Esophagus muscularis mucosa (tissue), 4 donors: ENCODE measurements at regions not wholly inside any gene's neighbourhood (a gene's known extent, or its start where the extent isn't known, plus 50 kb on each side); places are given as distances from the start of the nearest gene placed in this dataset.

Experiments
- DNase-seq: peaks from one replicate; pipeline ENCODE4 v3.0.0-alpha.2; 2017; ENCODE audit errors: extremely low spot score
- H3K27ac ChIP-seq, 4 donors: fragments of 200-600 bp; sonication (generic); replicated peaks in 1 of 4; 1 replicate in 3 of 4; 2 replicates in 1 of 4; pipeline ENCODE4 v1.5.1; 2016 to 2019; ENCODE audit warnings: mild to moderate bottlenecking in 1 of 4
- H3K27me3 ChIP-seq, 4 donors: fragments of 200-600 bp; sonication (generic); one replicate each; pipeline versions ENCODE4 v1.5.1 to v1.6.0; 2016 to 2019
- H3K36me3 ChIP-seq, 4 donors: fragments of 200-600 bp; sonication (generic); one replicate each; pipeline ENCODE4 v1.5.1; 2016 to 2019
- H3K4me1 ChIP-seq, 4 donors: fragments of 200-600 bp; sonication (generic); one replicate each; pipeline ENCODE4 v1.5.1; 2016 to 2019
- H3K4me3 ChIP-seq, 4 donors: fragments of 200-600 bp; sonication (generic); 1 replicate in 2 of 4; 2 replicates in 2 of 4; pipeline ENCODE4 v1.5.1; 2016 to 2019; ENCODE audit warnings: mild to moderate bottlenecking in 4 of 4, moderate library complexity in 1 of 4
- H3K9me3 ChIP-seq, 4 donors: fragments of 200-600 bp; sonication (generic); 1 replicate in 3 of 4; 2 replicates in 1 of 4; pipeline ENCODE4 v1.5.1; 2016 to 2019
- CTCF ChIP-seq, 3 experiments: fragments of 200-600 bp in 2 of 3; fragments of 450-650 bp in 1 of 3; sonication (generic) in 2 of 3; IDR thresholded peaks; one replicate each; pipeline ENCODE4 v1.5.1; 2017 to 2019; ENCODE audit warnings: antibody characterized with exemption in 3 of 3, mild to moderate bottlenecking in 2 of 3, moderate library complexity in 1 of 3
- EP300 ChIP-seq: sonication (generic); formaldehyde crosslinking; IDR thresholded peaks from one replicate; pipeline ENCODE4 v1.6.1; 2017; ENCODE audit warnings: antibody characterized with exemption
- POLR2A ChIP-seq: fragments of 450-650 bp; IDR thresholded peaks from one replicate; pipeline ENCODE4 v1.6.1; 2017; ENCODE audit warnings: antibody characterized with exemption, moderate library complexity, mild to moderate bottlenecking, low read depth
- POLR2AphosphoS5 ChIP-seq, 2 donors: sonication (generic); formaldehyde crosslinking; IDR thresholded peaks; one replicate each; pipeline ENCODE4 v1.6.1; 2017; ENCODE audit warnings: antibody characterized with exemption in 2 of 2
- WGBS: methylation state at CpG from one replicate; pipeline ENCODE4 v1.1.5; 2018; 5-methylcytosine and 5-hydroxymethylcytosine counted together
- intact Hi-C: fragments of 100-400 bp; cut with DNase I; formaldehyde crosslinking; loops from one replicate; pipeline ENCODE4 v1.15.1; 2023

GRCh38 chr9:89880721-89881120 is 275.9 kb downstream of the GADD45G start:
- Histone ChIP-seq H3K36me3 (no peaks in the 10 kb centered on the region), H3K4me1 (peaks cover 31 to 48% (median 39%) of the 10 kb centered on the region in 4 donors), H3K27ac (no peak overlapping the region), H3K4me3 (no peak overlapping the region), H3K9me3 (no peaks in the 10 kb centered on the region), H3K27me3 (no peaks in the 10 kb centered on the region)
- intact Hi-C loops: loop anchor here (10.0 kb wide), 2 partner anchors 224 to 276 kb away; partner anchors contain the start of gene GADD45G
- TF ChIP-seq EP300 (no peak), POLR2AphosphoS5 (IDR thresholded peaks at IDR 0.05) (no peak), CTCF (IDR thresholded peaks at IDR 0.05) (no peak), POLR2A (no peak)
- no peak for DNase-seq
- 74% methylated on average over 5 of the region's 5 CpGs for WGBS

GRCh38 chr9:89881431-89881830 is 276.6 kb downstream of the GADD45G start:
- Histone ChIP-seq H3K9me3 (no peaks in the 10 kb centered on the region), H3K36me3 (no peaks in the 10 kb centered on the region), H3K4me1 (peaks cover 37 to 51% (median 43%) of the 10 kb centered on the region in 4 donors), H3K27ac (no peak overlapping the region), H3K4me3 (no peak overlapping the region), H3K27me3 (no peaks in the 10 kb centered on the region)
- WGBS: 94% methylated on average over 1 of the region's 1 CpG
- intact Hi-C loops: loop anchor here (10.0 kb wide), 2 partner anchors 223 to 277 kb away; partner anchors contain the start of gene GADD45G
- no peak for TF ChIP-seq POLR2AphosphoS5 (IDR thresholded peaks at IDR 0.05)
- TF ChIP-seq EP300: no peak
- TF ChIP-seq CTCF (IDR thresholded peaks at IDR 0.05): no peak
- no peak for TF ChIP-seq POLR2A
- DNase-seq: peak; percentile 50

GRCh38 chr9:89882930-89883361 is 278.1 kb downstream of the GADD45G start:
- H3K27ac ChIP-seq: no peak overlapping the region
- H3K27me3 ChIP-seq: no peaks in the 10 kb centered on the region
- TF ChIP-seq CTCF (IDR thresholded peaks at IDR 0.05) (no peak), POLR2A (no peak), POLR2AphosphoS5 (IDR thresholded peaks at IDR 0.05) (no peak), EP300 (no peak)
- 90% methylated on average over 7 of the region's 7 CpGs for WGBS
- intact Hi-C loops: loop anchor here (10.0 kb wide), 2 partner anchors 222 to 278 kb away; partner anchors contain the start of gene GADD45G
- H3K9me3 ChIP-seq: no peaks in the 10 kb centered on the region
- H3K4me3 ChIP-seq: no peak overlapping the region
- peak; percentile 74 for DNase-seq
- peaks cover 37 to 53% (median 42%) of the 10 kb centered on the region in 4 donors for H3K4me1 ChIP-seq
- no peaks in the 10 kb centered on the region for H3K36me3 ChIP-seq

GRCh38 chr9:89883401-89884341 is 278.9 kb downstream of the GADD45G start:
- peaks cover 32 to 46% (median 35%) of the 10 kb centered on the region in 4 donors for H3K4me1 ChIP-seq
- H3K27me3 ChIP-seq: no peaks in the 10 kb centered on the region
- H3K27ac ChIP-seq: no peak overlapping the region
- no peaks in the 10 kb centered on the region for H3K36me3 ChIP-seq
- H3K4me3 ChIP-seq: no peak overlapping the region
- intact Hi-C loops: loop anchor here (10.0 kb wide), 2 partner anchors 221 to 279 kb away; partner anchors contain the start of gene GADD45G
- no peaks in the 10 kb centered on the region for H3K9me3 ChIP-seq
- WGBS: 90% methylated on average over 8 of the region's 12 CpGs
- TF ChIP-seq EP300: no peak
- DNase-seq: peak; percentile 91
